ENCODE measurements at regions not wholly inside any gene's neighbourhood (a gene's known extent, or its start where the extent isn't known, plus 50 kb on each side); places are given as distances from the start of the nearest gene placed in this dataset.

DNA sequence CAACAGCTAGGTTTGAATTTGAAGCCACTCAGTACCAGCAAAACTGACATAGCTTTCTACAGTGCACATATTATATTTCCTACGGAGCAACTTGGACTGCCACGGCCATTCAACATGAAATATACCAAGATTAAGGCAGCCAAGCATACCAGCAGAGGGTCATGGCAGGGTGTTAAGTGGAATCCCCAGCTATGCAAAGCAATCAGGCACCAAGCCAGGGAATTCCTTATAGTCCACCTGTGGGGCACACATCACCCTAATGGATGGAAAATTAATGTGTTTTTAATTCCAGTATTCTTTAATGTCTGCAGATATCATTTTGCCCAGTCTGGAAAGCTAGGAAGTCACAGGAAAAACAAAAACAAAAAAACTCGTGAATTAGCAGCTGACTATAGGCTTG lies 1190.3 kb downstream of the EFNB2 start:
- Histone ChIP-seq H3K27ac (ENCODE audit: low read length) (no peak overlapping the region), H3K4me1 (ENCODE audit: control insufficient read depth in 1 of 2, insufficient read depth in 2 of 2, low read length in 2 of 2) (no peaks in the 10 kb centered on the region), H3K27me3 (ENCODE audit: low read depth, low read length) (no peaks in the 10 kb centered on the region), H3K36me3 (ENCODE audit: control insufficient read depth in 1 of 2, insufficient read depth in 2 of 2, low read length in 2 of 2) (no peaks in the 10 kb centered on the region), H3K9me3 (ENCODE audit: control insufficient read depth in 1 of 2, low read length in 2 of 2) (no peaks in the 10 kb centered on the region), H3K4me3 (ENCODE audit: low read depth in 1 of 2, low read length in 2 of 2) (no peak overlapping the region)

DNA sequence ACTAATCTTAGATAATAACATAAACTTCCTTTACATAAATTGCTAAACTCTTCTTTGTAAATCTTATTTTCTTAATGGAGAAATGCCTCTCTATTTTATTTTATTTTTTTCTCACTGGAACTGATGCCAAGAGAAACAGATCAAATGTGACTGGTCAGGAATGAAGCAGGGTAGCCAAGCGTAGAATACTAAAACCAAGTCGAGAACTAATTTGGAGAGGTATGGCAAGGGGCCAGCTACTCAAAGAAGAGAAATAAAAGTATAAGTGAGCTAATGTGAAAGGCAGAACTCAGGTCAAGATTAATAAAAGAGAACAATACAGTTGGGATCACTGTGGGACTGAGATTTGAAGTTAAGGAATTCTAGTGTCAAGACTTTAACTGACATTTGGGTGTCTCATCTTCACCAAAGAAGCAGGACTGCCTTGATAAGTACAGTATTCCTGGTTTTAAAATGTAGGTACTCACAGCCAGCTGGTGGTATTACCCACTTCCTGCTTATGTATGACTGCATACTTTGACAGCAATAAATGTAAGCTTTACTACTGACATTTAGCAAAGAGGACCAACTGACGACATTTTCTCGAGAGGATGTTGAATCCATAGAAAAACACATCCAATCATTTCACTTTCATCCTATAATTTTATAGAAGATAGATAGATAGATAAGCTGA lies 1192.2 kb downstream of the EFNB2 start:
- no peaks in the 10 kb centered on the region for H3K4me1 ChIP-seq (ENCODE audit: control insufficient read depth in 1 of 2, insufficient read depth in 2 of 2, low read length in 2 of 2)
- no peaks in the 10 kb centered on the region for H3K36me3 ChIP-seq (ENCODE audit: control insufficient read depth in 1 of 2, insufficient read depth in 2 of 2, low read length in 2 of 2)
- no peak overlapping the region for H3K4me3 ChIP-seq (ENCODE audit: low read depth in 1 of 2, low read length in 2 of 2)
- H3K27me3 ChIP-seq (ENCODE audit: low read depth, low read length) = no peaks in the 10 kb centered on the region
- H3K9me3 ChIP-seq (ENCODE audit: control insufficient read depth in 1 of 2, low read length in 2 of 2) = no peaks in the 10 kb centered on the region
- H3K27ac ChIP-seq (ENCODE audit: low read length) = no peak overlapping the region

- Histone ChIP-seq H3K27me3 (ENCODE audit: low read depth, low read length) (no peaks in the 10 kb centered on the region), H3K36me3 (ENCODE audit: control insufficient read depth in 1 of 2, insufficient read depth in 2 of 2, low read length in 2 of 2) (no peaks in the 10 kb centered on the region), H3K9me3 (ENCODE audit: control insufficient read depth in 1 of 2, low read length in 2 of 2) (no peaks in the 10 kb centered on the region), H3K4me3 (ENCODE audit: low read depth in 1 of 2, low read length in 2 of 2) (no peak overlapping the region), H3K27ac (ENCODE audit: low read length) (no peak overlapping the region), H3K4me1 (ENCODE audit: control insufficient read depth in 1 of 2, insufficient read depth in 2 of 2, low read length in 2 of 2) (no peaks in the 10 kb centered on the region)
Measured at GRCh38 chr13:105342281-105342820, 1193.1 kb downstream of the EFNB2 start.

DNA sequence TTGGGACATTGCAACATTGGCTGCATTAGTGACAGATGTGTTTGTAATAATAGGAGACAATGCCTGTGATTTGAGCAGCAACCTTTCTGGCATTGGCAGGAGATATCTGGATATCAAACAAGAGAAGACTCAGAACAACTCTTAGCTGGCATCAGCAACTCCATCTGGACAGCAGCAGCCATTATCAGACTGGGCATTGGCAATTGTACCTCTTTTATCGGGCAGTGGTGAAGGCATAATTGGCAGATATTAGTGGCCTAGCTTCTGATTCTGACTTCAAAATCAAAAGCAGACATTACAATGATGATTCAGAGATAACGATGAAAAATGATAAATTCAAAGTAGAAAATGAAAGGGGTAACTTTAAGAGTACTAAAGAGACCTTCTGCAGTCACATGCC lies 1193.7 kb downstream of the EFNB2 start:
- Histone ChIP-seq H3K36me3 (ENCODE audit: control insufficient read depth in 1 of 2, insufficient read depth in 2 of 2, low read length in 2 of 2) (no peaks in the 10 kb centered on the region), H3K4me3 (ENCODE audit: low read depth in 1 of 2, low read length in 2 of 2) (no peak overlapping the region), H3K9me3 (ENCODE audit: control insufficient read depth in 1 of 2, low read length in 2 of 2) (no peaks in the 10 kb centered on the region), H3K27ac (ENCODE audit: low read length) (no peak overlapping the region), H3K4me1 (ENCODE audit: control insufficient read depth in 1 of 2, insufficient read depth in 2 of 2, low read length in 2 of 2) (no peaks in the 10 kb centered on the region), H3K27me3 (ENCODE audit: low read depth, low read length) (no peaks in the 10 kb centered on the region)

- Histone ChIP-seq H3K36me3 (ENCODE audit: control insufficient read depth in 1 of 2, insufficient read depth in 2 of 2, low read length in 2 of 2) (no peaks in the 10 kb centered on the region), H3K4me1 (ENCODE audit: control insufficient read depth in 1 of 2, insufficient read depth in 2 of 2, low read length in 2 of 2) (no peaks in the 10 kb centered on the region), H3K27me3 (ENCODE audit: low read depth, low read length) (no peaks in the 10 kb centered on the region), H3K9me3 (ENCODE audit: control insufficient read depth in 1 of 2, low read length in 2 of 2) (no peaks in the 10 kb centered on the region), H3K4me3 (ENCODE audit: low read depth in 1 of 2, low read length in 2 of 2) (no peak overlapping the region), H3K27ac (ENCODE audit: low read length) (no peak overlapping the region)
Measured at GRCh38 chr13:105341256-105341655, 1194.2 kb downstream of the EFNB2 start.

GRCh38 chr13:105340061-105340606 lies 1195.3 kb downstream of the EFNB2 start:
- H3K27ac ChIP-seq (ENCODE audit: low read length) = no peak overlapping the region
- no peak overlapping the region for H3K4me3 ChIP-seq (ENCODE audit: low read depth in 1 of 2, low read length in 2 of 2)
- no peaks in the 10 kb centered on the region for H3K27me3 ChIP-seq (ENCODE audit: low read depth, low read length)
- no peaks in the 10 kb centered on the region for H3K36me3 ChIP-seq (ENCODE audit: control insufficient read depth in 1 of 2, insufficient read depth in 2 of 2, low read length in 2 of 2)
- no peaks in the 10 kb centered on the region for H3K4me1 ChIP-seq (ENCODE audit: control insufficient read depth in 1 of 2, insufficient read depth in 2 of 2, low read length in 2 of 2)
- no peaks in the 10 kb centered on the region for H3K9me3 ChIP-seq (ENCODE audit: control insufficient read depth in 1 of 2, low read length in 2 of 2)

GRCh38 chr13:105338773-105339172 lies 1196.7 kb downstream of the EFNB2 start:
- H3K27ac ChIP-seq (ENCODE audit: low read length) = no peak overlapping the region

GRCh38 chr13:105338006-105338405 lies 1197.5 kb downstream of the EFNB2 start:
- Histone ChIP-seq H3K36me3 (ENCODE audit: control insufficient read depth in 1 of 2, insufficient read depth in 2 of 2, low read length in 2 of 2) (no peaks in the 10 kb centered on the region), H3K4me3 (ENCODE audit: low read depth in 1 of 2, low read length in 2 of 2) (no peak overlapping the region), H3K9me3 (ENCODE audit: control insufficient read depth in 1 of 2, low read length in 2 of 2) (no peaks in the 10 kb centered on the region), H3K27me3 (ENCODE audit: low read depth, low read length) (no peaks in the 10 kb centered on the region), H3K4me1 (ENCODE audit: control insufficient read depth in 1 of 2, insufficient read depth in 2 of 2, low read length in 2 of 2) (peaks cover 0 to 6% of the 10 kb centered on the region in 2 donors), H3K27ac (ENCODE audit: low read length) (no peak overlapping the region)

More at GRCh38 chr13:105338773-105339172, 1196.7 kb downstream of the EFNB2 start:
- Histone ChIP-seq H3K27me3 (ENCODE audit: low read depth, low read length) (no peaks in the 10 kb centered on the region), H3K9me3 (ENCODE audit: control insufficient read depth in 1 of 2, low read length in 2 of 2) (no peaks in the 10 kb centered on the region), H3K4me1 (ENCODE audit: control insufficient read depth in 1 of 2, insufficient read depth in 2 of 2, low read length in 2 of 2) (peaks cover 0 to 6% of the 10 kb centered on the region in 2 donors), H3K4me3 (ENCODE audit: low read depth in 1 of 2, low read length in 2 of 2) (no peak overlapping the region), H3K36me3 (ENCODE audit: control insufficient read depth in 1 of 2, insufficient read depth in 2 of 2, low read length in 2 of 2) (no peaks in the 10 kb centered on the region)

DNA sequence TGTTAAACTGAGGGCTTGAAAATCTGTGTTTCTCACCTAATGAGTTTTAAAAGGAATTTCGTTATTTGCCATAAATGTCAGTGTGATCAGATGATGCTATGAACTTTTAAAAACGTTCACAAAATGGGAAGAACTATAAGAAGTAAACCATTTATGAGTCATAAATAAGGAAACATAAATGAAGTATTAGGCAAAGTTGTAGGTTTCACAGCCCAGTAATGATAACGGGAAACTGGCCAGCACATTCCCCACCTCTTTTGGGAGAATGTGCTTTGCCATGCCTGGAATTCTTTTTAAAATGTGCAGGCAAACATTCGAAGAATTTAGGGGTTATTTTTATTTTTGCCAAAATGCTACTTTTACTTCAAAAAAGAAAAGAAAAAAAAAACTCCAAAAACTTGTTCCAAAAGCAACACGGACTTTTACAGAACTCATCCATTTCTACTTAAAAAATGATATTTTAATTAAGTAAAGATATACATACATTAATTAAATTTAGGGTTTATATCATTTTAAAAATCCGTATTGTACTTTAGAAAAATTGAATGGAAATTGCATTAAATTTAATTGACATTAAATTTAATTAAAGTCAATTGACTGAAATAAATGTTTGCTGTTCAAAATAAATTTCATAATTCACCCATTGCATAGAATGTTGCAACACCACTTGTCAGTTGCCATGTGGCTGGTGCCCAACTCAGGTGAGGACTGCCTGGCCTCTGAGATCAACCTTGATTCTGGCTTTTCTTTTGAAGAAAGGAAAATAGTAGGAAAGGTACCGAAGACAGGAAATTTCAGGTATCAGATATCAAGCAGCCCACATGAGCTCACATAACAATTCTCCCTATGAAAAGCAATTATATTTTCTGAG lies 1198.5 kb downstream of the EFNB2 start:
- Histone ChIP-seq H3K9me3 (ENCODE audit: control insufficient read depth in 1 of 2, low read length in 2 of 2) (no peaks in the 10 kb centered on the region), H3K27me3 (ENCODE audit: low read depth, low read length) (no peaks in the 10 kb centered on the region), H3K36me3 (ENCODE audit: control insufficient read depth in 1 of 2, insufficient read depth in 2 of 2, low read length in 2 of 2) (no peaks in the 10 kb centered on the region), H3K4me3 (ENCODE audit: low read depth in 1 of 2, low read length in 2 of 2) (no peak overlapping the region), H3K4me1 (ENCODE audit: control insufficient read depth in 1 of 2, insufficient read depth in 2 of 2, low read length in 2 of 2) (peaks cover 0 to 6% of the 10 kb centered on the region in 2 donors), H3K27ac (ENCODE audit: low read length) (no peak overlapping the region)

GRCh38 chr13:105334211-105334610 lies 1201.3 kb downstream of the EFNB2 start:
- no peak overlapping the region for H3K27ac ChIP-seq (ENCODE audit: low read length)

GRCh38 chr13:105333416-105333815 lies 1202.0 kb downstream of the EFNB2 start:
- H3K27me3 ChIP-seq (ENCODE audit: low read depth, low read length) = no peaks in the 10 kb centered on the region
- H3K36me3 ChIP-seq (ENCODE audit: control insufficient read depth in 1 of 2, insufficient read depth in 2 of 2, low read length in 2 of 2) = no peaks in the 10 kb centered on the region
- H3K9me3 ChIP-seq (ENCODE audit: control insufficient read depth in 1 of 2, low read length in 2 of 2) = peaks cover 0 to 8% of the 10 kb centered on the region in 2 donors
- peaks cover 0 to 6% of the 10 kb centered on the region in 2 donors for H3K4me1 ChIP-seq (ENCODE audit: control insufficient read depth in 1 of 2, insufficient read depth in 2 of 2, low read length in 2 of 2)
- H3K27ac ChIP-seq (ENCODE audit: low read length) = no peak overlapping the region
- no peak overlapping the region for H3K4me3 ChIP-seq (ENCODE audit: low read depth in 1 of 2, low read length in 2 of 2)

More at GRCh38 chr13:105334211-105334610, 1201.3 kb downstream of the EFNB2 start:
- peaks cover 0 to 7% of the 10 kb centered on the region in 2 donors for H3K9me3 ChIP-seq (ENCODE audit: control insufficient read depth in 1 of 2, low read length in 2 of 2)
- H3K27me3 ChIP-seq (ENCODE audit: low read depth, low read length) = no peaks in the 10 kb centered on the region
- peaks cover 0 to 6% of the 10 kb centered on the region in 2 donors for H3K4me1 ChIP-seq (ENCODE audit: control insufficient read depth in 1 of 2, insufficient read depth in 2 of 2, low read length in 2 of 2)
- no peaks in the 10 kb centered on the region for H3K36me3 ChIP-seq (ENCODE audit: control insufficient read depth in 1 of 2, insufficient read depth in 2 of 2, low read length in 2 of 2)
- no peak overlapping the region for H3K4me3 ChIP-seq (ENCODE audit: low read depth in 1 of 2, low read length in 2 of 2)
